ENCODE measurements at regions not wholly inside any gene's neighbourhood (a gene's known extent, or its start where the extent isn't known, plus 50 kb on each side); places are given as distances from the start of the nearest gene placed in this dataset.

- Histone ChIP-seq H3K9me3 (ENCODE audit: control insufficient read depth, low read depth, low read length) (no peaks in the 10 kb centered on the region), H3K27me3 (ENCODE audit: control insufficient read depth, extremely low read depth, insufficient read depth, low read length) (no peaks in the 10 kb centered on the region), H3K4me2 (ENCODE audit: control insufficient read depth, extremely low read depth, insufficient read depth, low read depth, low read length) (no peak overlapping the region), H3K4me3 (ENCODE audit: control insufficient read depth in 2 of 3, extremely low read depth in 1 of 3, insufficient read depth in 2 of 3, low read depth in 1 of 3, low read length in 3 of 3) (no peak overlapping the region), H3K4me1 (ENCODE audit: control insufficient read depth, extremely low read depth, insufficient read depth, low read length) (no peaks in the 10 kb centered on the region), H3K9me1 (ENCODE audit: control insufficient read depth, extremely low read depth, insufficient read depth, low read length) (no peaks in the 10 kb centered on the region), H3K79me2 (ENCODE audit: control insufficient read depth, insufficient read depth, low read length) (no peaks in the 10 kb centered on the region), H3K27ac (ENCODE audit: control insufficient read depth, insufficient read depth, low read length) (no peak overlapping the region), H2AFZ (ENCODE audit: control insufficient read depth, low read length) (no peak overlapping the region), H3K36me3 (ENCODE audit: control insufficient read depth in 2 of 2, extremely low read depth in 1 of 2, insufficient read depth in 2 of 2, low read length in 2 of 2) (no peaks in the 10 kb centered on the region), H3K9ac (ENCODE audit: control insufficient read depth, extremely low read depth, insufficient read depth, low read length) (no peak overlapping the region), H4K20me1 (ENCODE audit: control insufficient read depth, extremely low read depth, insufficient read depth, low read length) (no peaks in the 10 kb centered on the region)
- dilution Hi-C loops (cut with MboI; ENCODE audit: extremely low pct_ligation_motif_present, low sequenced_read_pairs) = no loop called here
- DNase-seq (ENCODE audit: low read depth, low spot score) = no peak
- no peak for FAIRE-seq
- no peak for TF ChIP-seq CTCF (optimal IDR thresholded peaks at IDR 0.05 in 1 of 3, IDR thresholded peaks at IDR 0.05 in 1 of 3, conservative IDR thresholded peaks at IDR 0.05 in 1 of 3; ENCODE audit: extremely low read depth in 1 of 3, insufficient read depth in 2 of 3, low read length in 3 of 3)
- TF ChIP-seq EZH2 (IDR thresholded peaks at IDR 0.05; ENCODE audit: low read length) = no peak
Measured at GRCh38 chr2:17156086-17156485, 362.2 kb downstream of the RAD51AP2 start.

GRCh38 chr2:17149945-17150344 is 368.3 kb downstream of the RAD51AP2 start:
- Histone ChIP-seq H4K20me1 (ENCODE audit: control insufficient read depth, extremely low read depth, insufficient read depth, low read length) (no peaks in the 10 kb centered on the region), H3K4me3 (ENCODE audit: control insufficient read depth in 2 of 3, extremely low read depth in 1 of 3, insufficient read depth in 2 of 3, low read depth in 1 of 3, low read length in 3 of 3) (no peak overlapping the region), H3K79me2 (ENCODE audit: control insufficient read depth, insufficient read depth, low read length) (no peaks in the 10 kb centered on the region), H3K4me2 (ENCODE audit: control insufficient read depth, extremely low read depth, insufficient read depth, low read depth, low read length) (no peak overlapping the region), H2AFZ (ENCODE audit: control insufficient read depth, low read length) (no peak overlapping the region), H3K9me3 (ENCODE audit: control insufficient read depth, low read depth, low read length) (no peaks in the 10 kb centered on the region), H3K36me3 (ENCODE audit: control insufficient read depth in 2 of 2, extremely low read depth in 1 of 2, insufficient read depth in 2 of 2, low read length in 2 of 2) (no peaks in the 10 kb centered on the region), H3K27ac (ENCODE audit: control insufficient read depth, insufficient read depth, low read length) (no peak overlapping the region), H3K4me1 (ENCODE audit: control insufficient read depth, extremely low read depth, insufficient read depth, low read length) (no peaks in the 10 kb centered on the region), H3K9ac (ENCODE audit: control insufficient read depth, extremely low read depth, insufficient read depth, low read length) (no peak overlapping the region), H3K9me1 (ENCODE audit: control insufficient read depth, extremely low read depth, insufficient read depth, low read length) (no peaks in the 10 kb centered on the region), H3K27me3 (ENCODE audit: control insufficient read depth, extremely low read depth, insufficient read depth, low read length) (no peaks in the 10 kb centered on the region)
- TF ChIP-seq CTCF (optimal IDR thresholded peaks at IDR 0.05 in 1 of 3, IDR thresholded peaks at IDR 0.05 in 1 of 3, conservative IDR thresholded peaks at IDR 0.05 in 1 of 3; ENCODE audit: extremely low read depth in 1 of 3, insufficient read depth in 2 of 3, low read length in 3 of 3) (no peak), EZH2 (IDR thresholded peaks at IDR 0.05; ENCODE audit: low read length) (no peak)
- dilution Hi-C loops (cut with MboI; ENCODE audit: extremely low pct_ligation_motif_present, low sequenced_read_pairs) = no loop called here
- DNase-seq (ENCODE audit: low read depth, low spot score) = no peak
- FAIRE-seq = no peak
